ENCODE measurements at regions not wholly inside any gene's neighbourhood (a gene's known extent, or its start where the extent isn't known, plus 50 kb on each side); places are given as distances from the start of the nearest gene placed in this dataset.
A peak's percentile ranks its signal among the peaks of the same experiment; 100 is the strongest.

DNA sequence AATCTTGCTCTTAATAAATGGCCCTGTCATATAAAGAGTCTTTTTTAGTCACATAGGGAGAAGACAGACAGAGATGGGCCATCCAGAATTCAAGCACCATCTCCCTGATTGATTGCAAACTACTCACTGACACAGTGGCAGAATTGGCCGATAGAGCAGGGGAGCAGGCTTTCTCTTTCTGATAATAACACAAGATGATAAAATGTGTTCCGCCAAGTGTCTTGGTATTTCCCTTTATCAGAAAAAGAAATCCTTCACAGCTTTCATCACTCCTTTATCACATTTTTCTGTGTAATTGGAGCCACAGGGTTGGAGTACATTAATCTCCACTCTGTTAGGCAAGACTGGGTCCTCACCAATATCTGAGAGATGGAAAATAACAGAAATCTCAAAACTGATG, 406.0 kb downstream of the TMEM135 start:
- no peak for DNase-seq
- H3K36me3 Mint-ChIP-seq (ENCODE audit: low read depth) = no peaks in the 10 kb centered on the region
- H3K27me3 Mint-ChIP-seq = peaks cover 21% of the 10 kb centered on the region
- H3K4me3 Mint-ChIP-seq = no peak overlapping the region
- H3K9me3 Mint-ChIP-seq = no peaks in the 10 kb centered on the region
- H3K27ac Mint-ChIP-seq = no peak overlapping the region
- no peaks in the 10 kb centered on the region for H3K4me1 Mint-ChIP-seq (ENCODE audit: low read depth)

DNA sequence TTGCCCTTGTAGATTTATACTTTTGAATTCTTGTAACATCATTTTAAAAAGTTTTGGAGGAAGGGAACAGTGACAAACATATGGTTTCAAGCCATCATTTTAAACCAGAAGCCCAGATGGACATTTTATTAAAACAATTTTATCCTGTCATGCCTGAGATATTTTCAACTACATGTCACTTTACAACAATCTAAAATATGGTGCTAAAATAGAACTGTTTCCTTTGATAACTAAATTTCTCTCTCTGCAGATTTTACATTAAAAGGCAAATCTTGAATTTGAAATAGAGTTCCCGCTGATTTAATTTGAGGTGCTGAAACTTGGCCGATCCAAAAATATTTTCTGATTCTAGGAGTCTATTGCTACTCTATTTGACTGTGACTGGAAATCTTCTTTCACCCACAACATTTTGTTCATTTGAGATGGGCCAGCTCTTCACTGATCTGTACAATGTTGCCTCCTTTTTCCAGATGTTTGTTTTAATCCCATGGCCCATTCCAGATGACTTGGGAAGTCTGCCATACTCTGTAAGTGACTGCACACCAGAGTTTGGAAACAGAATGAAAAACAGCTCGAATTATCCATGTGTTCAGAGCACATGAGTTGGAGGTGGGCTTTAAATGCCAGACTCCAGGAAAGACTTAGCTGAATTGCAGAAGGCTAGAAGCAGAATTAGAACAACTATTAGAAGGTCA, 402.5 kb downstream of the TMEM135 start:
- Mint-ChIP-seq H3K27ac (no peak overlapping the region), H3K27me3 (peaks cover 10% of the 10 kb centered on the region), H3K4me1 (ENCODE audit: low read depth) (no peaks in the 10 kb centered on the region), H3K4me3 (no peak overlapping the region), H3K36me3 (ENCODE audit: low read depth) (no peaks in the 10 kb centered on the region), H3K9me3 (no peaks in the 10 kb centered on the region)
- no peak for DNase-seq

DNA sequence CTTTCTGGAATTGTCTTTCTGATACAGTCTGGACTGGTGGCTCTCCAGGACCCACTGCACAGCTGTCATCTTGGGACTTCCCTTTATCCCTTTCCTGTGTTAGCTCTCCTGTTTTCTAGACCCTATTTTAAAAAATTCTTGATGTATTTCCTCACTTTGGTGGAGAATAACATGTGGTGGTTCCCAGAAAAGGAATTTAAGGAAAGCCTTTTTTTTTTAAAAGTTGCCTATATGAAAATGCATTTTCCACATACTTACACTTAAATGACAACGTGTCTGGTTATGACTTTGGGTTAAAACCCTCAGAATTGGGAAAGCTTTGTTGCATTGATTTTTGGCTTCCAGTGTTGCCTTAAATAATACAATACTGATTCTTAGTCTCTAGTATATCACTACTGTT, 400.7 kb downstream of the TMEM135 start:
- H3K4me1 Mint-ChIP-seq (ENCODE audit: low read depth) = no peaks in the 10 kb centered on the region

DNA sequence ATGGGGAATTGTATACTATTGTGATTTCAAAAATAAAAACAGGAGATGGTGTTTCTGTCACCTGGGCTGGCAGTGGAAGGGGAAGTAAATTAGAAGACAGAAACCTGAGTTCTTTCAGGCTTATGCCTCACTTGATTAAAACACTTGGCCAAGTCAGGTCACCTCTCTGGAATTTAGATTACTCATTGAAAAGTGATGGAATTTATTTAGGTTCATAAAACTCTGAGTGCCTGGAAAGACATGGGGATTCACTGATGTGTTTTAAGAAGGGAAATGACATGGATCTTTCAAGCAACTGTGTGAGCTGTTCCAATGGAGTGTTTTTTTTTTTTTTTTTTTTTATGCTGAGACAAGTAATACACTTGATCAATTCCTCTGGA, 400.1 kb downstream of the TMEM135 start:
- no peak overlapping the region for H3K4me3 Mint-ChIP-seq
- no peak for DNase-seq
- peaks cover 9% of the 10 kb centered on the region for H3K27me3 Mint-ChIP-seq
- no peaks in the 10 kb centered on the region for H3K9me3 Mint-ChIP-seq
- H3K4me1 Mint-ChIP-seq (ENCODE audit: low read depth) = no peaks in the 10 kb centered on the region
- no peak overlapping the region for H3K27ac Mint-ChIP-seq
- H3K36me3 Mint-ChIP-seq (ENCODE audit: low read depth) = no peaks in the 10 kb centered on the region

More for the DNA sequence above, 400.7 kb downstream of the TMEM135 start:
- Mint-ChIP-seq H3K27me3 (peaks cover 9% of the 10 kb centered on the region), H3K36me3 (ENCODE audit: low read depth) (no peaks in the 10 kb centered on the region), H3K9me3 (no peaks in the 10 kb centered on the region), H3K27ac (no peak overlapping the region), H3K4me3 (no peak overlapping the region)
- DNase-seq = no peak

DNA sequence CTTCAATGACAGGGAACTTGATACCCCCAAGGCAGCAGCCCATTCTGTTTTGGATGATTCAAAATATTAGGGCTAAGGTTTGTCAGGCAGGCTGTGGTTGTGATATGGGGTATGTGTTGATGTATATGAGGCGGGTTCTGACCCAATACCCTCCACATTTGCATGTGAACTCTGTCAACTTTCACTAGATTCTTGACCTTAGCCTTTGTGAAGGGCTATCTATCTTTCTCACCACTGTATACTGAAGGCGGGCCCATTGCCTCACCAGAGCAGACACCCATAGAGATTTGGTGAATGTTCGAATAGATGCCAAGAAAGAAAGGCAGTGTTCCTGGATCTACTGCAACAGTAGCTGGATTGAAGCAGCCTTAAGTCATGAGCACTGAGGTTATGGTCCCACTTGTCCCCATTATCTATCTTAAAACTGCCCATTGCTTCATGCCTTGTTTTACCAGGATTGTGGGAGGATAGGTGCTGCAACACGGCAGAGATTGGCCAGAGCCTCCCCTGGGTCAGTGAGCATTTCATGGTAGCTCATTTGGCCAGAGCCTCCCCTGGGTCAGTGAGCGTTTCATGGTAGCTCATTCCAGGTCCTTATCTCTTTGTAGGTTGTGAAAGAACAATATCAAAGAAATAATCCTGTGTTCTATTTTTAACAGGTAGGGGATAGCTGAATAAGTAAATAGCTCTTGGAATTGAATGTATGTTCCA, 399.6 kb downstream of the TMEM135 start:
- no peaks in the 10 kb centered on the region for H3K9me3 Mint-ChIP-seq

DNA sequence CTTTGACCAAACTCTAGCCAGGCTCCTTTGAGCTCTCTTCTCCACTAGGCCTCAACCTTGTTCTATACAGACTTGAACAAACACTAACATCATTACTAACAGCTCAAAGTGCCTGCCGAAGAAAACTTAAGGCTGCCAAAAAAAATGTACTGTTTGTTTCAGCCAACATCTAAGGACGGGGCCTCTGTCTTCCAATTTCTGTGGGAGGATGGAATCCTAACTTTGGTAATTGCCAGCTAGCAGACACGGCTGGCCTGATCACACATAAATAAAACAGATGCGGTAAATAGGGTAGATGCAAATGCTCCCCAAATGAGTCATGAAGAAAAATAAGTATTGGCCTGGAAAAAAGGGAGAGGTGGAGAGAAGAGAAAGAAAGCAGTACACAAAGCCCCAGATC, 394.3 kb downstream of the TMEM135 start:
- Mint-ChIP-seq H3K9me3 (no peaks in the 10 kb centered on the region), H3K27ac (no peak overlapping the region), H3K4me3 (no peak overlapping the region), H3K36me3 (ENCODE audit: low read depth) (no peaks in the 10 kb centered on the region), H3K4me1 (ENCODE audit: low read depth) (no peaks in the 10 kb centered on the region), H3K27me3 (peaks cover 3% of the 10 kb centered on the region)
- no peak for DNase-seq

More for the DNA sequence above, 399.6 kb downstream of the TMEM135 start:
- no peak overlapping the region for H3K27ac Mint-ChIP-seq
- H3K4me3 Mint-ChIP-seq = no peak overlapping the region
- DNase-seq = no peak
- peaks cover 9% of the 10 kb centered on the region for H3K27me3 Mint-ChIP-seq
- H3K4me1 Mint-ChIP-seq (ENCODE audit: low read depth) = no peaks in the 10 kb centered on the region
- H3K36me3 Mint-ChIP-seq (ENCODE audit: low read depth) = no peaks in the 10 kb centered on the region

DNA sequence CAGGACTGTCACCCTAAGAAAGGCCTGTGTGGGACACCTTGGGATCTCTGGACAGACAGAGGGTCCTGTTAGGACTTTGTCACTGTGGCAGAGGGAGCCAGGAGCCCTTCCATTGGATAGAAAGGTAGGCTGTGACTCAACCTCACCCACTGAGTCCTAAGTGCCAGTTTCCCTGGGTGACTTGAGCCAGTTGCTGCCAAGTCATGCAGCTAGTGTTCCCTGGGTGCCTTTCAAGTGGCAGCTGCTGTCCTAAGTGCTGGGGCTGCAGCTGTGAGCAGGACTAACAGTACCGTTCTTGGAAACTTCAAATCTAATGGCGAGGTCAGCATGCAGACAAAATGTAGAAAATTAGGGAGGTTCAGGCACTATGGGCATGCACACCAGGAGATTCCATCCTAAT, 393.7 kb downstream of the TMEM135 start:
- Mint-ChIP-seq H3K27ac (no peak overlapping the region), H3K36me3 (ENCODE audit: low read depth) (no peaks in the 10 kb centered on the region), H3K9me3 (no peaks in the 10 kb centered on the region), H3K4me1 (ENCODE audit: low read depth) (no peaks in the 10 kb centered on the region), H3K4me3 (no peak overlapping the region), H3K27me3 (peaks cover 3% of the 10 kb centered on the region)
- no peak for DNase-seq

DNA sequence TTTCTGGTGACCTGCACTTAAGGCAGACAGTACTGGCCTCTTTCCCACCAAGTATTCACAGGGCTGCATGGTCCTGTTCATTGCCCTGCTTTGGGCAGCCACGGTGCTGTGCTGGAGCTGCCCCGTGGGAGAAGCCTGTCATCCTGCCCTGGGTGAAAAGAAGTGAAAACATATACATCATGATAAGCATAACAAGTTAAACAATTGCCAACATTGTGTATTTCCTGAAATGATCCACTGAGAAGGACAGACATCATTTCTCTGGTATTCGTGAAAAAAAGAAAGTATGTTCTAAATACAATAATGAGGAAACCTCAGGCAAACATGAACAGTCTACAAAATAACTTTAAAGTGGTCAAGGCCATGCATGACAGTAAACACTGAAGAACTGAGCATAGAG, 393.1 kb downstream of the TMEM135 start:
- Mint-ChIP-seq H3K27ac (no peak overlapping the region), H3K4me1 (ENCODE audit: low read depth) (no peaks in the 10 kb centered on the region), H3K36me3 (ENCODE audit: low read depth) (no peaks in the 10 kb centered on the region), H3K4me3 (no peak overlapping the region), H3K27me3 (peaks cover 3% of the 10 kb centered on the region), H3K9me3 (no peaks in the 10 kb centered on the region)
- no peak for DNase-seq

DNA sequence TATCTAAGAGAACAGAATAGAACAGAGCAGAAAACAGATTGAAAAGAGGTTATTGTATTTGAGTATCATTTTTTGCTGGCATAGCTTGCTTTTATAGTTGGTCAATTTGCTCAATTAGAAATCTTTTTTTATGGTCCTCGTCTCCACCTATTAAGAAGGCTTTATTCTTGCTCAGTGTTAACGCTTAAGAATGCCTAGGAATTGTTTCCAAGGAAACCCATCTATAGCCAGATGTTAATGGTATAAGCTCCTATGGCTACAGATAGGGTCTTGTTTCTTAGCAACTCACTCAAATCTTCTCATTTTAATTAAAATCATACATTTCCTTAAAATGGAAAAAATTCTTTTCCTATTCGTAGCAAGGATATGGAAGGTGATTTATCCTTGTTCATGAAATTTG, 392.3 kb downstream of the TMEM135 start:
- no peaks in the 10 kb centered on the region for H3K4me1 Mint-ChIP-seq (ENCODE audit: low read depth)
- H3K27ac Mint-ChIP-seq = no peak overlapping the region
- H3K36me3 Mint-ChIP-seq (ENCODE audit: low read depth) = no peaks in the 10 kb centered on the region
- no peaks in the 10 kb centered on the region for H3K9me3 Mint-ChIP-seq
- DNase-seq = no peak
- peaks cover 3% of the 10 kb centered on the region for H3K27me3 Mint-ChIP-seq
- H3K4me3 Mint-ChIP-seq = no peak overlapping the region

DNA sequence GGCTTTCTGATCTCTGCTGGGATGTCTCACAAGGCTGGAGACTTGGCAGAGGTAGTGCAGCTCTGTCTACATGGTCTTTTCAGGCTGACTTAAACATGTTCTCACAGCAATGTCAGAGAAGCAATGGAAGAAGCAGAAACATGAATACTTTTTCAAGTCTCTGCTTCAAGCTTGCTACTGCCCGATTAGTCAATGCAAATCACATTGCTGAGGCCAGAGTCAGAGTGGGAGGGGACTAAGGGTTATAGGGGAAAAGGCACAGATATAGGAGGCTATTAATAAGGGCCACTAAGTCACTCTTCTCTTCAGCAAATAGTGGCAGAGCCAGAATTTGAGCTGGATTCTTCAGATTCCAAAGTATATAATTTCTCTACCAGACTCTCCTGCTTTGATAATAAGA, 390.5 kb downstream of the TMEM135 start:
- Mint-ChIP-seq H3K36me3 (ENCODE audit: low read depth) (no peaks in the 10 kb centered on the region), H3K4me3 (no peak overlapping the region), H3K9me3 (no peaks in the 10 kb centered on the region), H3K4me1 (ENCODE audit: low read depth) (no peaks in the 10 kb centered on the region), H3K27ac (no peak overlapping the region), H3K27me3 (peaks cover 3% of the 10 kb centered on the region)
- no peak for DNase-seq

DNA sequence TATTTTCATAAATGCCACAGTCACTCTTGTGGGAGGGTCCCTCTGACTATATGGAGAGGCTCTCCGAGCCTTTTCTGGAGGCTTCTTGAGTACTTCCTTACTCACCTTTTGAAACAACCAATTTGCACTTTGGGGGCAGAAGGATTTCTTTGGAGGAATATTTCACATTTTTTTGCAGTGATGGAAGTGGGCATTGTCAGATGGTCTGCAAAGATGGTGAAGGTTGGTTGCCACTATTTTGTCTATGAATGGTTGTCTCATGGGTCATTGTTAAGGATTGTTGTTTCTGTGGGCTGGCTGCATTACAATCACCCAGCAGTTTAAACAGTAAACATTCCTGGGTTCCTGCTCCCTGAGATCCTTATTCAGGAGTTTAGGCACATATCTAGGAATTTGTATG, 388.2 kb downstream of the TMEM135 start:
- no peak for DNase-seq
- Mint-ChIP-seq H3K9me3 (no peaks in the 10 kb centered on the region), H3K4me3 (no peak overlapping the region), H3K4me1 (ENCODE audit: low read depth) (no peaks in the 10 kb centered on the region), H3K27me3 (peaks cover 3% of the 10 kb centered on the region), H3K36me3 (ENCODE audit: low read depth) (no peaks in the 10 kb centered on the region), H3K27ac (no peak overlapping the region)

DNA sequence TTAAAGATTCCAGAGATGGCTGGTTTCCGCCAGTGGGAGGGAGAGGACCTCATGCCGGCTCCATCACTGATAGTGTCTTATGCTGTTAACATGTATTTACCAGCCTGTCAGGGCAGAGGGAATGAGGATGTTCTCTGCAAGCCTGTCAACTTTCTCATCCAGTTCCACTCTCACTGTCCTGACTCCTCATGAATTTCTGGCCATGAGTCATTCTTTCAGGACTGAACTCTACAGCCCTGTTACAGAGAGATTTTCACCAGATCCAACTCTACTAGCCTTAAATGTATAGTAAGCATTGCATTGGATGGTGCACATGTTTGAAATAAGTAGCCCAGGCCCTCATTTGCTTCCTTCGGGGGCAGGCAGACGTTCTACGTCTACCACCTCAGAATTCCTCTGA, 387.7 kb downstream of the TMEM135 start:
- no peaks in the 10 kb centered on the region for H3K36me3 Mint-ChIP-seq (ENCODE audit: low read depth)
- no peaks in the 10 kb centered on the region for H3K27me3 Mint-ChIP-seq
- H3K4me1 Mint-ChIP-seq (ENCODE audit: low read depth) = no peaks in the 10 kb centered on the region
- H3K4me3 Mint-ChIP-seq = no peak overlapping the region
- H3K9me3 Mint-ChIP-seq = no peaks in the 10 kb centered on the region
- no peak for DNase-seq
- H3K27ac Mint-ChIP-seq = no peak overlapping the region

DNA sequence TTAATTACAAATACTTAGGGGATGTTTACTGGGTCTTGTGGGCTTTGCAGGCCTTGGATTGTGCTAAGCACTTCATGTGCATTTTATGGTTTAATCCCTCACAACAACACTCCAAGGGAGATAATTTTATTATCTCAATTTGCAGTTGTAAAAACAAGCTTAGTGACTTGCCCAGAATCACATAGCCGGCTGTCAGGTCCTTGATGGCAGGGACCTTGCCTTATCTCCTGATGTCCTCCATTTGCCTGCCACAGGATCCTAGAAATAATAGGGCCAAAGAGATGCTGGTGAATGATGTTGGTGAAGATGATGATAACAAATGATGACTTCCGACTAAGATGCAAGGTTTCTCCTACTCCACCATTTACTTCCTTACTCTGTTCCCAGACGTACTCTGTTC, 385.4 kb downstream of the TMEM135 start:
- H3K36me3 Mint-ChIP-seq (ENCODE audit: low read depth) = no peaks in the 10 kb centered on the region
- no peaks in the 10 kb centered on the region for H3K4me1 Mint-ChIP-seq (ENCODE audit: low read depth)
- no peak for DNase-seq
- H3K27ac Mint-ChIP-seq = no peak overlapping the region
- no peak overlapping the region for H3K4me3 Mint-ChIP-seq
- H3K9me3 Mint-ChIP-seq = no peaks in the 10 kb centered on the region
- H3K27me3 Mint-ChIP-seq = no peaks in the 10 kb centered on the region

DNA sequence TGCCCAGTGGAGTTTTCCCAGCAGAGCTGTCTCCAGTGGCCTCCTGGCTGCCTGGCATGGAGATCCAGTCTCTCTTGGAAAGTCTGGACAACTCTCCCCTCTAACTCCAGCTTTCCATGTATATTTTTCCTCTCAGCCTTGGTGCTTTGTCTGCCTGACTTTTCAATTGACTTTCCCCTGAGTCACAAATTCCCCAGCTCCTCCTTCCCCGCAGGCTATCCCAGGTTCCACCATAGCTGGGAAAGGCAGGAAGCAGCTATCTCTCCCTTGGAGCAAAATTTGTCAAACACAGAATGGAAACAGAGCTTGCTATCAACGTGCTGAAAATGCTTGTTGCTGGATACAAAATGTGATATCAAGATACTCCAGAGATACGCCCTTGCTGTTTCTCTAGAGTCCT, 384.8 kb downstream of the TMEM135 start:
- Mint-ChIP-seq H3K9me3 (no peaks in the 10 kb centered on the region), H3K27ac (no peak overlapping the region), H3K4me3 (no peak overlapping the region), H3K36me3 (ENCODE audit: low read depth) (no peaks in the 10 kb centered on the region), H3K4me1 (ENCODE audit: low read depth) (no peaks in the 10 kb centered on the region), H3K27me3 (no peaks in the 10 kb centered on the region)
- DNase-seq = no peak

DNA sequence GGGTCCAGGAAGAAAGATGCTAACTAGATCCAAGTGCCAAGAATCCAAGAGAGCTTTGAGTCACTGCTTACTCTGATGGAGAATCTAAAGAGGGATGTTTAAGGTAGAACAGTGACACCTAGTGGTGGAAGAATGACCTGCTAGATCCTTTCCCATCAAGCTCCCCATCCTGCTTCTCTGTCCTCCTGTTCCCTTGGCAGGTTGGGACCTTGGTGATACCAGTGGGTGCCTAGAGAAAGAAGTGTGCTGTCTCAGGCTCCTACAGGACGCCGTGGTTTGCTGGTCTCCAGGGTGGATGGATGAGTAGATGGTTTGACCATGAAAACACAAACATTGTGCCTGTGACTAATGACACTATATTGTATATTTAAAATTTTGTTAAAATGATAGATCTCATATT, 383.7 kb downstream of the TMEM135 start:
- no peaks in the 10 kb centered on the region for H3K36me3 Mint-ChIP-seq (ENCODE audit: low read depth)
- no peaks in the 10 kb centered on the region for H3K9me3 Mint-ChIP-seq
- DNase-seq = peak; percentile 32
- no peak overlapping the region for H3K27ac Mint-ChIP-seq
- H3K27me3 Mint-ChIP-seq = no peaks in the 10 kb centered on the region
- H3K4me1 Mint-ChIP-seq (ENCODE audit: low read depth) = no peaks in the 10 kb centered on the region
- H3K4me3 Mint-ChIP-seq = no peak overlapping the region

Data from activated T-cell treated with anti-CD3 and anti-CD28 coated beads, Interleukin-2, amount 50 U/mL, for 24 hours (primary cell).